Ishikawa (cell line): ENCODE measurements at regions not wholly inside any gene's neighbourhood (a gene's known extent, or its start where the extent isn't known, plus 50 kb on each side); places are given as distances from the start of the nearest gene placed in this dataset.

ENCODE experiments used
- CEBPB ChIP-seq: IDR thresholded peaks from 2 replicates; pipeline ENCODE4 v1.6.1; 2012
- CREB1 ChIP-seq: IDR thresholded peaks from 2 replicates; pipeline ENCODE4 v1.6.1; 2012; ENCODE audit warnings: low read depth
- EGR1 ChIP-seq: IDR thresholded peaks from 2 replicates; pipeline ENCODE4 v1.6.1; 2012
- EP300 ChIP-seq: IDR thresholded peaks from 2 replicates; pipeline ENCODE4 v1.6.1; 2012; ENCODE audit warnings: borderline replicate concordance
- FOXM1 ChIP-seq: IDR thresholded peaks from 2 replicates; pipeline ENCODE4 v1.6.1; 2012; ENCODE audit warnings: low read depth, borderline replicate concordance
- NFIC ChIP-seq: IDR thresholded peaks from 2 replicates; pipeline ENCODE4 v1.6.1; 2012
- RAD21 ChIP-seq: IDR thresholded peaks from 2 replicates; pipeline ENCODE4 v1.6.1; 2012; ENCODE audit warnings: low read depth
- TAF1 ChIP-seq: IDR thresholded peaks from 2 replicates; pipeline ENCODE4 v1.6.1; 2012; ENCODE audit warnings: low read depth, mild to moderate bottlenecking
- TCF12 ChIP-seq: IDR thresholded peaks from 2 replicates; pipeline ENCODE4 v1.6.1; 2012; ENCODE audit warnings: low read depth
- TEAD4 ChIP-seq: IDR thresholded peaks from 2 replicates; pipeline ENCODE4 v1.6.1; 2012
- YY1 ChIP-seq: IDR thresholded peaks from 2 replicates; pipeline ENCODE4 v1.6.1; 2012; ENCODE audit warnings: low read depth
- ZBTB7A ChIP-seq: IDR thresholded peaks from 2 replicates; pipeline ENCODE4 v1.6.1; 2012; ENCODE audit warnings: low read depth
- TF ChIP-seq, protein P1 (sequence below): IDR thresholded peaks from 2 replicates; pipeline ENCODE4 v1.6.1; 2012; ENCODE audit warnings: low read depth, mild to moderate bottlenecking
- TF ChIP-seq, protein P2 (sequence below): IDR thresholded peaks from 2 replicates; pipeline ENCODE4 v1.6.1; 2012
- TF ChIP-seq, protein P3 (sequence below): IDR thresholded peaks from 2 replicates; pipeline ENCODE4 v1.6.1; 2012

DNA sequence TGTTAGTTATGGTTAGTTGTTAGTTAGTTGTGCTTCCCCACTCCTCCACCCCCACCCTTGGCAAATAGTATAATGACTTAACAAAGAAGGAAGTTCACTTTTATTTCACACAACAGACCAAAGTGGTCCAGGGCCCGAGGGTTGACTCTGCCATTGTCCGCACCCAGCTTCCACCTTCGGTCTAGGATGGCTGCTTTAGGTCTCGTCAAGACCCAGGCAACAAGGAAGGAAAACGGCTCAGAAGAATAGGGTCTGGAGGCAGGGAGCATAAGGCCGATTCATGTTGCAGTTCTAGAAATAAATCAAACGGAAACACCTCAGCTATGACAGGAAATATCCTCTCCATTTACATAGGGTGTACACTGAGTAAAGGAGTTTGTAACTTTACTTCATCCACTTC lies 206.0 kb upstream of the CXCR4 start:
- TF ChIP-seq CEBPB (no peak), FOXM1 (no peak), NFIC (no peak), EGR1 (no peak), ZBTB7A (no peak), TCF12 (no peak)

DNA sequence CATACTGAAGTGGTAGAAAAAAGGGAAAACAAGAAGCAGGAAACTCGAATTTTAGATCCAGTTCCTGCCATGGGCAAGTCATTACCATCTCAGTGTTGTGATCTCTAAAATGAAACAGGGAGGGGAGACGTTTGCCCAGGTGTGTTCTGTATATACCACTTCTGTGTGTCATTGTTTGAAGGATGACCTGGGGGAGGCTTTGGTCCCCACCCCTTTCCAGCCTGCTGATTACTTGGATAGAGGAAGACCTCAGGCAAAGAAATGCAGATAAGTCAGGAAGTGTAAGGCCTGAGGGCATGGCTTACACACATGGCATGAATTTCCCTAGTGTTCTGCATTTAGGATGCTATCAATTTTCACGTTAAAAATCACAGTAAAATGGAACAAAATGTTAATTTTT lies 205.2 kb upstream of the CXCR4 start:
- TF ChIP-seq FOXM1, result no peak
- TF ChIP-seq YY1, result no peak
- TF ChIP-seq EP300, result no peak
- TF ChIP-seq RAD21, result no peak
- no peak for TF ChIP-seq ZBTB7A
- TF ChIP-seq CEBPB, result no peak
- TF ChIP-seq TAF1, result no peak
- no peak for TF ChIP-seq EGR1
- TF ChIP-seq TCF12, result no peak
- TF ChIP-seq, protein P1, sequence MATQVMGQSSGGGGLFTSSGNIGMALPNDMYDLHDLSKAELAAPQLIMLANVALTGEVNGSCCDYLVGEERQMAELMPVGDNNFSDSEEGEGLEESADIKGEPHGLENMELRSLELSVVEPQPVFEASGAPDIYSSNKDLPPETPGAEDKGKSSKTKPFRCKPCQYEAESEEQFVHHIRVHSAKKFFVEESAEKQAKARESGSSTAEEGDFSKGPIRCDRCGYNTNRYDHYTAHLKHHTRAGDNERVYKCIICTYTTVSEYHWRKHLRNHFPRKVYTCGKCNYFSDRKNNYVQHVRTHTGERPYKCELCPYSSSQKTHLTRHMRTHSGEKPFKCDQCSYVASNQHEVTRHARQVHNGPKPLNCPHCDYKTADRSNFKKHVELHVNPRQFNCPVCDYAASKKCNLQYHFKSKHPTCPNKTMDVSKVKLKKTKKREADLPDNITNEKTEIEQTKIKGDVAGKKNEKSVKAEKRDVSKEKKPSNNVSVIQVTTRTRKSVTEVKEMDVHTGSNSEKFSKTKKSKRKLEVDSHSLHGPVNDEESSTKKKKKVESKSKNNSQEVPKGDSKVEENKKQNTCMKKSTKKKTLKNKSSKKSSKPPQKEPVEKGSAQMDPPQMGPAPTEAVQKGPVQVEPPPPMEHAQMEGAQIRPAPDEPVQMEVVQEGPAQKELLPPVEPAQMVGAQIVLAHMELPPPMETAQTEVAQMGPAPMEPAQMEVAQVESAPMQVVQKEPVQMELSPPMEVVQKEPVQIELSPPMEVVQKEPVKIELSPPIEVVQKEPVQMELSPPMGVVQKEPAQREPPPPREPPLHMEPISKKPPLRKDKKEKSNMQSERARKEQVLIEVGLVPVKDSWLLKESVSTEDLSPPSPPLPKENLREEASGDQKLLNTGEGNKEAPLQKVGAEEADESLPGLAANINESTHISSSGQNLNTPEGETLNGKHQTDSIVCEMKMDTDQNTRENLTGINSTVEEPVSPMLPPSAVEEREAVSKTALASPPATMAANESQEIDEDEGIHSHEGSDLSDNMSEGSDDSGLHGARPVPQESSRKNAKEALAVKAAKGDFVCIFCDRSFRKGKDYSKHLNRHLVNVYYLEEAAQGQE, result no peak
- TF ChIP-seq TEAD4, result no peak
- no peak for TF ChIP-seq CREB1
- TF ChIP-seq, protein P2, sequence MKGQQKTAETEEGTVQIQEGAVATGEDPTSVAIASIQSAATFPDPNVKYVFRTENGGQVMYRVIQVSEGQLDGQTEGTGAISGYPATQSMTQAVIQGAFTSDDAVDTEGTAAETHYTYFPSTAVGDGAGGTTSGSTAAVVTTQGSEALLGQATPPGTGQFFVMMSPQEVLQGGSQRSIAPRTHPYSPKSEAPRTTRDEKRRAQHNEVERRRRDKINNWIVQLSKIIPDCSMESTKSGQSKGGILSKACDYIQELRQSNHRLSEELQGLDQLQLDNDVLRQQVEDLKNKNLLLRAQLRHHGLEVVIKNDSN, result no peak

DNA sequence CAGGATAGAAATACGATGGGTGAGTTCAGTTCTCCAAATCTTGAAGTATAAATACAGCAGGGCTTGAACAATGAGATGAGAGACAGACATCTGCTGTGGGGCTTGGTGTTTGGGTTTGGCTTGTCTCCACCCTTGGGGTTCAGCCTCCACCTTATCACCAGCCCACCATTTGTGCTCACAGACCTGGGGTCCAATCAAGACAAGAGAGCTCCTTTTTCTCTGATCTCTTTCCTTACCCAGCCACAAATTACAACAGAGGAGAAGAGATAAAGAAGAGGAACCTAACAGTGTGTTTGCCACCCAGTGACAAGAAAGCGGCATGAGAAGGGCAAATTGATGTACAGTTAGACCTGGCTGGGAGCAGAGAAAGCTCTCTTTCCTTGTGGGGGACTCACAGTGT lies 204.5 kb upstream of the CXCR4 start:
- TF ChIP-seq YY1 (no peak), EGR1 (no peak), NFIC (no peak), ZBTB7A (no peak), CEBPB (no peak), TCF12 (no peak), EP300 (no peak), TAF1 (no peak)
- TF ChIP-seq, protein P3, sequence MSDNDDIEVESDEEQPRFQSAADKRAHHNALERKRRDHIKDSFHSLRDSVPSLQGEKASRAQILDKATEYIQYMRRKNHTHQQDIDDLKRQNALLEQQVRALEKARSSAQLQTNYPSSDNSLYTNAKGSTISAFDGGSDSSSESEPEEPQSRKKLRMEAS, result no peak

DNA sequence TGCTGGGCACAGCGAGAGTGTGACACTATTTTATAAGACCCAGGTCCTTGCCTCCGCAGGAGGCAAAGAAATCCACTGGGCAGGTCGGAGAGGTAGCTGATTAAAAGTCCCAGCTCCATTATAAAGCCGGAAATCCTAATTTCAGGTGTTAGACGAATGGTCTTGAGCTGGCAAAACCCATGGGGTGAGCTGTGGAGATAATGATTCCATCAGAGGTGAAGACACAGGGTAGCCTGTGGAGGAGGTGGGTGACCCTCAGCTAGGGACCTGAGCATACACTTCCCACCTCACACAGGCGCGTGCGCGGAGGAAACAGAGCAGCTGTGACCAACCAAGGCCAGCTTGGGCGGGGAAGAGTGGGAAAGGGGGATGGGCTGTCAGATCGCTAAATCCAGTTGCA lies 201.7 kb upstream of the CXCR4 start:
- no peak for TF ChIP-seq TAF1

DNA sequence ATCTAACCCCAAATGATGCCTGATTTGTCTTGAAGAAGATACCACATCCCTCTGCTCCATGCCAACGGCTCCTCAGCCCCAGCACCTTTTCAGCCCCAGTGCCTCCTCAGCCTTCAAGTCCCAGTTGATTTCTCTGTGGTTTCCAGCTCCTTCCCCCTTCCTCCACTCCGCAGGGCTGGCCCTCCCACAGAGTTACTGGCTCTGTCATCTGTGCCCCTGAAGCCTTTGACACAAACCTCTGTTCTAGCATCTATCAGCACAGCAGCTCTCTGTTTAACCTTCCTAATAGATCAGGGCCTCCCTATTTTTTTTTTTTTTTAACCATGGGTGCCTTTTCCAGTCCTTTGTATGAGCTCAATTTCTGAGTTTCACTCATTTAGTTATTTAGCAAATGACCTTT lies 201.3 kb upstream of the CXCR4 start:
- no peak for TF ChIP-seq FOXM1
- TF ChIP-seq YY1, result no peak
- no peak for TF ChIP-seq CREB1
- no peak for TF ChIP-seq RAD21
- no peak for TF ChIP-seq NFIC
- TF ChIP-seq ZBTB7A, result no peak
- TF ChIP-seq CEBPB, result no peak
- no peak for TF ChIP-seq EP300
- TF ChIP-seq, protein P1, result no peak
- TF ChIP-seq TAF1, result no peak
- TF ChIP-seq TEAD4, result no peak
- TF ChIP-seq, protein P3, result no peak
- TF ChIP-seq, protein P2, result no peak
- TF ChIP-seq EGR1, result no peak
- TF ChIP-seq TCF12, result no peak

DNA sequence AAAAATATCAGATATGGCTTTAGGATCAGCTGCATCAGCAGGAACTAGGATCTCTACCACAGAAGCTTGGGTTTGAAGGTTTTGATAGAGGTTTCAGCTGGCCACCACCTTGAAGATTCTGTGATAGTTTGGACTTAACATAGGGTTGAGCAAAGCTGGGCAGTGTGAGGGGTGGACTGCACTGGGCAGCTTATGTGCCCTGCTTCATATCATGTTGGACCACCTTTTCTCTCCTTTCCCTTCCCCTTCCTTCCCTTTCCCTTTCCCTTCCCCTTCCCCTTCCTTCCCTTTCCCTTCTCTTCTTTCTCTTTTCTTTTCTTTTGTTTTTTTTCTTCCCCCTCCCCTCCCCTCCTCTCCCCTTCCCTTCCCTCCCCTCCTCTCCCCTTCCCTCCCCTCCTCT lies 196.3 kb upstream of the CXCR4 start:
- TF ChIP-seq TEAD4 (no peak), EGR1 (no peak), ZBTB7A (no peak), FOXM1 (no peak), CREB1 (no peak), NFIC (no peak), CEBPB (no peak), EP300 (no peak), TAF1 (no peak), TCF12 (no peak), YY1 (no peak), RAD21 (no peak)
- TF ChIP-seq, protein P2, result no peak
- TF ChIP-seq, protein P3, result no peak
- TF ChIP-seq, protein P1, result no peak
